ENCODE measurements at regions not wholly inside any gene's neighbourhood (a gene's known extent, or its start where the extent isn't known, plus 50 kb on each side); places are given as distances from the start of the nearest gene placed in this dataset.

- Histone ChIP-seq H3K9ac (ENCODE audit: low read length in 3 of 3) (no peak overlapping the region), H3K9me3 (ENCODE audit: control insufficient read depth in 2 of 3, insufficient read depth in 1 of 3, low read length in 3 of 3) (no peaks in the 10 kb centered on the region), H3K4me3 (ENCODE audit: low read length in 3 of 3) (no peak overlapping the region), H3K36me3 (ENCODE audit: control insufficient read depth in 2 of 3, insufficient read depth in 3 of 3, low read length in 3 of 3) (no peaks in the 10 kb centered on the region), H3K27me3 (ENCODE audit: control insufficient read depth, insufficient read depth, low read length) (no peaks in the 10 kb centered on the region), H3K4me1 (ENCODE audit: control insufficient read depth in 2 of 3, insufficient read depth in 2 of 3, low read depth in 1 of 3, low read length in 3 of 3) (no peaks in the 10 kb centered on the region), H3K27ac (ENCODE audit: low read depth in 2 of 2, low read length in 2 of 2) (no peak overlapping the region)
- DNase-seq: no peak
- intact Hi-C loops (cut with DNase I): no loop called here
- no peak for TF ChIP-seq CTCF (IDR thresholded peaks at IDR 0.05; ENCODE audit: borderline replicate concordance, extremely low read depth, insufficient read depth)
- FAIRE-seq: no peak
Observed at GRCh38 chr3:182294696-182295095, 498.6 kb upstream of the ATP11B start.

- Histone ChIP-seq H3K4me3 (ENCODE audit: low read length in 3 of 3) (no peak overlapping the region), H3K27ac (ENCODE audit: low read depth in 2 of 2, low read length in 2 of 2) (no peak overlapping the region), H3K4me1 (ENCODE audit: control insufficient read depth in 2 of 3, insufficient read depth in 2 of 3, low read depth in 1 of 3, low read length in 3 of 3) (no peaks in the 10 kb centered on the region), H3K27me3 (ENCODE audit: control insufficient read depth, insufficient read depth, low read length) (no peaks in the 10 kb centered on the region), H3K36me3 (ENCODE audit: control insufficient read depth in 2 of 3, insufficient read depth in 3 of 3, low read length in 3 of 3) (no peaks in the 10 kb centered on the region), H3K9ac (ENCODE audit: low read length in 3 of 3) (no peak overlapping the region), H3K9me3 (ENCODE audit: control insufficient read depth in 2 of 3, insufficient read depth in 1 of 3, low read length in 3 of 3) (no peaks in the 10 kb centered on the region)
- peak in 1 of 5 donors; percentile 14 for DNase-seq
- no peak for FAIRE-seq
- intact Hi-C loops (cut with DNase I): no loop called here
- TF ChIP-seq CTCF (IDR thresholded peaks at IDR 0.05; ENCODE audit: borderline replicate concordance, extremely low read depth, insufficient read depth): no peak
Observed at GRCh38 chr3:182300266-182300665, 493.0 kb upstream of the ATP11B start.

- FAIRE-seq (no peak), DNase-seq (no peak)
- no peak for TF ChIP-seq CTCF (IDR thresholded peaks at IDR 0.05; ENCODE audit: borderline replicate concordance, extremely low read depth, insufficient read depth)
- H3K27ac ChIP-seq (ENCODE audit: low read depth in 2 of 2, low read length in 2 of 2): no peak overlapping the region
- no peak overlapping the region for H3K9ac ChIP-seq (ENCODE audit: low read length in 3 of 3)
- no peak overlapping the region for H3K4me3 ChIP-seq (ENCODE audit: low read length in 3 of 3)
- intact Hi-C loops (cut with DNase I): no loop called here
- no peaks in the 10 kb centered on the region for H3K9me3 ChIP-seq (ENCODE audit: control insufficient read depth in 2 of 3, insufficient read depth in 1 of 3, low read length in 3 of 3)
- H3K36me3 ChIP-seq (ENCODE audit: control insufficient read depth in 2 of 3, insufficient read depth in 3 of 3, low read length in 3 of 3): no peaks in the 10 kb centered on the region
- H3K27me3 ChIP-seq (ENCODE audit: control insufficient read depth, insufficient read depth, low read length): no peaks in the 10 kb centered on the region
- H3K4me1 ChIP-seq (ENCODE audit: control insufficient read depth in 2 of 3, insufficient read depth in 2 of 3, low read depth in 1 of 3, low read length in 3 of 3): no peaks in the 10 kb centered on the region
Observed at GRCh38 chr3:182303169-182303568, 490.1 kb upstream of the ATP11B start.

Data from kidney (tissue), 13 donors.